ENCODE measurements at regions not wholly inside any gene's neighbourhood (a gene's known extent, or its start where the extent isn't known, plus 50 kb on each side); places are given as distances from the start of the nearest gene placed in this dataset.

DNA sequence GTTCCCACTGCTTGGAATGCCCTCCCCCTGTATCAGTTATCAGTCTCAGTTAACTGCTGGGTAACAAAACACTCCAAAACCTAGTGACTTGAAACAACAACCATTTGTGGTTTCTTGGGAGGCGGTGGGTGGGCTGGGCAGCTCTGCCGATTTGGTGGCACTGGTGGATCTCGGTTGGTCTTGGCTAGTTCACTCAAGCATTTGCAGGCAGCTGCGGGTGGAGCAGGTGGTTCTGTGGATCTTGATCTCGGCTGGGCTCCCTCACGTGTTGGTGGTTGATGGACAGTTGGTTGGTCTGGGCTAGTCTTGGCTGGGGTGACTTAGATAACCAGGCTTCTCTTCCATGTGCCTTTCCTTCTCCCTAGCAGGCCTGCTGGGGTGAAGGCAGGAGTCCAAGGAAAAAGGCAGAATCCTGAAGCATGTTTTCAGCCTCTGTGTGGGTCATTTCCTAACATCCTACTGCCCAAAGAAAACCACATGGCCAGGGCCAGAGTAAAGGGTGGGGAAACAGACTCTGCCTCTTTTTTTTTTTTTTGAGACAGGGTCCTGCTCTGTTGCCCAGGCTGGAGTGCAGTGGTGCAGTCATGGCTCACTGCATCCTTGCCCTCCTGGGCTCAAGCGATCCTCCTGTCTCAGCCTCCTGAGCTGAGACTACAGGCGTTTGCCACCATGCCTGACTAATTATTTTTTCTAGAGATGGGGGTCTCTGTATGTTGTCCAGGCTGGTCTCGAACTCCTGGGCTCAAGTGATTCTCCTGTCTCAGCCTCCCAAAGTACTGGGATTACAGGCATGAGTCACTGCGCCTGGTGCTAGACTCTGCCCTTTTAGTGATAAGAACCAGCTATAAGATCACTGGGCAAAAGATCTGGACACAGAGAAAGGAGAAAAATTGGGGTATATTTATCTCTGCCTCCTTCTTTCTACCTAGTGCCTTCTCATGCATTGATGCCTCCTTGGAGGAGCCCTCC, 183.7 kb downstream of the RGS3 start:
- Histone ChIP-seq H3K4me1 (ENCODE audit: control insufficient read depth in 1 of 2, insufficient read depth in 2 of 2, low read length in 2 of 2) (peaks cover 0 to 11% of the 10 kb centered on the region in 2 experiments), H3K4ac (ENCODE audit: low read depth, low read length) (no peak overlapping the region), H4K8ac (ENCODE audit: low read depth, low read length) (no peak overlapping the region), H3K36me3 (ENCODE audit: control insufficient read depth in 1 of 2, insufficient read depth in 2 of 2, low read length in 2 of 2) (no peaks in the 10 kb centered on the region), H3K79me1 (ENCODE audit: low read length) (peaks cover 1% of the 10 kb centered on the region), H3K4me2 (ENCODE audit: low read length) (no peak overlapping the region), H4K91ac (ENCODE audit: low read depth, low read length) (no peak overlapping the region), H4K12ac (ENCODE audit: low read depth, low read length) (no peak overlapping the region), H2BK5ac (ENCODE audit: low read depth, low read length, poor library complexity) (no peak overlapping the region), H3K4me3 (ENCODE audit: low read depth, low read length) (no peak overlapping the region), H3K27me3 (ENCODE audit: insufficient read depth, low read length) (no peaks in the 10 kb centered on the region), H2AK5ac (ENCODE audit: low read length) (no peak overlapping the region), H3K27ac (ENCODE audit: low read depth, low read length) (no peak overlapping the region), H3K14ac (ENCODE audit: low read length) (no peak overlapping the region), H3K23ac (ENCODE audit: low read length) (no peak overlapping the region), H3K79me2 (ENCODE audit: control insufficient read depth, insufficient read depth, low read length, poor library complexity) (no peaks in the 10 kb centered on the region), H3K9ac (ENCODE audit: low read length) (no peak overlapping the region), H2BK120ac (ENCODE audit: insufficient read depth, low read length, poor library complexity) (peak overlapping the region; percentile 23), H2AFZ (ENCODE audit: insufficient read depth, low read length, poor library complexity) (no peak overlapping the region), H2BK12ac (ENCODE audit: low read length) (peak overlapping the region; percentile 35), H3K18ac (ENCODE audit: low read length) (no peak overlapping the region), H3K9me3 (ENCODE audit: insufficient read depth, low read depth, low read length) (no peaks in the 10 kb centered on the region)
- no CpG with 5 or more reads among the region's 10 CpGs for WGBS (ENCODE audit: extremely low coverage, insufficient coverage, insufficient read length)
- DNase-seq: no peak

DNA sequence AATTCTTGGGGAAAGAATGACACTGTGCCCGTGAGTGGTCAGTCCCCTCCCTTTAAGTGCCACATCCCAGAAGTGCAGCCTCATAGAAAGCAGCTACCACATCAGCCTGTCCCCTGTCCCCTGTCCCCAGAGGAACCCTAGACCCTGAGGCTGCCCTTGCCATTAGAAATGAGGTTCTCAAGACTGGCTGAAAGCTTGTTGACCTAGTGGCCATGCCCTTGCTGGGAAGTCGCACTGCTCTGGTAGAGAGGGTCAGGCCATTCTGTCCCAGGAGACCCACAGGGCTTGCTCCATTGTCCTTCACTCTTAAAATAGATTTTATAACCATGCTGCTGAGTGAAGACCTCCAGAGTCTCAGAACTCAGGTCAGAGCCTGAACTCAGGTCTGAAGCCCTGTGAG, 184.5 kb downstream of the RGS3 start:
- Histone ChIP-seq H3K4me1 (ENCODE audit: control insufficient read depth in 1 of 2, insufficient read depth in 2 of 2, low read length in 2 of 2) (peaks cover 0 to 11% of the 10 kb centered on the region in 2 experiments), H4K8ac (ENCODE audit: low read depth, low read length) (no peak overlapping the region), H3K9me3 (ENCODE audit: insufficient read depth, low read depth, low read length) (no peaks in the 10 kb centered on the region), H4K91ac (ENCODE audit: low read depth, low read length) (no peak overlapping the region), H3K18ac (ENCODE audit: low read length) (no peak overlapping the region), H3K79me2 (ENCODE audit: control insufficient read depth, insufficient read depth, low read length, poor library complexity) (no peaks in the 10 kb centered on the region), H2AFZ (ENCODE audit: insufficient read depth, low read length, poor library complexity) (no peak overlapping the region), H3K4me2 (ENCODE audit: low read length) (no peak overlapping the region), H3K14ac (ENCODE audit: low read length) (no peak overlapping the region), H2BK5ac (ENCODE audit: low read depth, low read length, poor library complexity) (no peak overlapping the region), H3K4me3 (ENCODE audit: low read depth, low read length) (no peak overlapping the region), H3K23ac (ENCODE audit: low read length) (no peak overlapping the region), H3K4ac (ENCODE audit: low read depth, low read length) (no peak overlapping the region), H3K9ac (ENCODE audit: low read length) (no peak overlapping the region), H2BK12ac (ENCODE audit: low read length) (peak overlapping the region; percentile 70), H2AK5ac (ENCODE audit: low read length) (peak overlapping the region; percentile 70), H3K27ac (ENCODE audit: low read depth, low read length) (no peak overlapping the region), H2BK120ac (ENCODE audit: insufficient read depth, low read length, poor library complexity) (peak overlapping the region; percentile 7), H3K79me1 (ENCODE audit: low read length) (peaks cover 1% of the 10 kb centered on the region), H3K36me3 (ENCODE audit: control insufficient read depth in 1 of 2, insufficient read depth in 2 of 2, low read length in 2 of 2) (no peaks in the 10 kb centered on the region), H3K27me3 (ENCODE audit: insufficient read depth, low read length) (no peaks in the 10 kb centered on the region), H4K12ac (ENCODE audit: low read depth, low read length) (no peak overlapping the region)
- no CpG with 5 or more reads among the region's 2 CpGs for WGBS (ENCODE audit: extremely low coverage, insufficient coverage, insufficient read length)
- no peak for DNase-seq

DNA sequence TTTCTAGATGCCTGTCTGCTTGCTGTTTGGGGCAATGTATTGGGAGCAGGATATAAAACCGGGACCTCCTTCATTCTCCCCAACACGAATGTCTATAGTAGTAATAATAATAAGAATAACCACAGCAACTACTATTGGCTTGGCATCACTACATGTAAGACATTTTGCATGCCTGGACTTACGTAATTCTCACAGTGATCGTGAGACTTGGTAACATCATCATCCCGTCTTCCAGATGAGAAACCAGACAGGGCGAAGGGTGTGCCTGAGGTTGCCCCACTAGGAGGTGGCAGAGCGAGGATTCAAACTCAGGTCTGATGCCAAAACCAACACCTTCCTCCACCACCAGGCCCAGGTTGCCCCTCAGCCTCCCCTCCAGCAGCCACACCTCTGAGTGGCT, 185.1 kb downstream of the RGS3 start:
- Histone ChIP-seq H3K18ac (ENCODE audit: low read length) (no peak overlapping the region), H4K12ac (ENCODE audit: low read depth, low read length) (no peak overlapping the region), H2BK120ac (ENCODE audit: insufficient read depth, low read length, poor library complexity) (no peak overlapping the region), H3K4me2 (ENCODE audit: low read length) (no peak overlapping the region), H3K36me3 (ENCODE audit: control insufficient read depth in 1 of 2, insufficient read depth in 2 of 2, low read length in 2 of 2) (no peaks in the 10 kb centered on the region), H2BK5ac (ENCODE audit: low read depth, low read length, poor library complexity) (no peak overlapping the region), H3K79me1 (ENCODE audit: low read length) (peaks cover 1% of the 10 kb centered on the region), H2AK5ac (ENCODE audit: low read length) (peak overlapping the region; percentile 6), H3K14ac (ENCODE audit: low read length) (no peak overlapping the region), H3K9ac (ENCODE audit: low read length) (no peak overlapping the region), H3K27me3 (ENCODE audit: insufficient read depth, low read length) (no peaks in the 10 kb centered on the region), H3K4me3 (ENCODE audit: low read depth, low read length) (no peak overlapping the region), H3K23ac (ENCODE audit: low read length) (no peak overlapping the region), H3K27ac (ENCODE audit: low read depth, low read length) (no peak overlapping the region), H2BK12ac (ENCODE audit: low read length) (no peak overlapping the region), H2AFZ (ENCODE audit: insufficient read depth, low read length, poor library complexity) (no peak overlapping the region), H3K4me1 (ENCODE audit: control insufficient read depth in 1 of 2, insufficient read depth in 2 of 2, low read length in 2 of 2) (peaks cover 0 to 11% of the 10 kb centered on the region in 2 experiments), H3K4ac (ENCODE audit: low read depth, low read length) (no peak overlapping the region), H3K9me3 (ENCODE audit: insufficient read depth, low read depth, low read length) (no peaks in the 10 kb centered on the region), H4K8ac (ENCODE audit: low read depth, low read length) (no peak overlapping the region), H4K91ac (ENCODE audit: low read depth, low read length) (no peak overlapping the region), H3K79me2 (ENCODE audit: control insufficient read depth, insufficient read depth, low read length, poor library complexity) (no peaks in the 10 kb centered on the region)
- no peak for DNase-seq
- no CpG with 5 or more reads among the region's 7 CpGs for WGBS (ENCODE audit: extremely low coverage, insufficient coverage, insufficient read length)

DNA sequence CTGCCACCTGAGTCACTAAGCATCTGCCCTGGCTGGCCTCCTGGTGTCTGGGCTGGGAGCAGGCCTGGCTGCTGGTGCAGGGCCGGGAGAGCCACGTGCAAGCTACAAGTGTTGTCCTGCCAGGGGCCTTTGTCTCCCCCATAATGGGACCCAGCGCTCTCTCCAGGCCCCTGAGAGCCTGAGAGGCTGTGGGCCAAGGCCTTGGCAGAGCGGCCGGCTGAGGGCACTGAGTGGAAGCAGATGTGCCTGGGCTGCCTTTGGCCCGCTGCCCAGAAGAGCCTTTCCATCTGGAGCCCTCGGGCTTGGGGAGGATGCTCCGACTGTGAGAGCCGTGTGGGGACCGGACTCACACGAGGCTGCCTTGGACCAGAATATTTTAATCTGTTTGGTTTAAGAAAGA, 185.5 kb downstream of the RGS3 start:
- H2AFZ ChIP-seq (ENCODE audit: insufficient read depth, low read length, poor library complexity): no peak overlapping the region
- H4K8ac ChIP-seq (ENCODE audit: low read depth, low read length): no peak overlapping the region
- H3K9ac ChIP-seq (ENCODE audit: low read length): no peak overlapping the region
- no peak overlapping the region for H3K18ac ChIP-seq (ENCODE audit: low read length)
- no peak overlapping the region for H3K4me3 ChIP-seq (ENCODE audit: low read depth, low read length)
- no peak overlapping the region for H3K4me2 ChIP-seq (ENCODE audit: low read length)
- no peak overlapping the region for H3K23ac ChIP-seq (ENCODE audit: low read length)
- H3K9me3 ChIP-seq (ENCODE audit: insufficient read depth, low read depth, low read length): no peaks in the 10 kb centered on the region
- no peak overlapping the region for H4K12ac ChIP-seq (ENCODE audit: low read depth, low read length)
- no CpG with 5 or more reads among the region's 11 CpGs for WGBS (ENCODE audit: extremely low coverage, insufficient coverage, insufficient read length)
- H2BK120ac ChIP-seq (ENCODE audit: insufficient read depth, low read length, poor library complexity): no peak overlapping the region
- H2BK12ac ChIP-seq (ENCODE audit: low read length): peak overlapping the region; percentile 19
- no peaks in the 10 kb centered on the region for H3K27me3 ChIP-seq (ENCODE audit: insufficient read depth, low read length)
- no peak overlapping the region for H3K14ac ChIP-seq (ENCODE audit: low read length)
- H3K36me3 ChIP-seq (ENCODE audit: control insufficient read depth in 1 of 2, insufficient read depth in 2 of 2, low read length in 2 of 2): no peaks in the 10 kb centered on the region
- H2AK5ac ChIP-seq (ENCODE audit: low read length): peak overlapping the region; percentile 6
- H2BK5ac ChIP-seq (ENCODE audit: low read depth, low read length, poor library complexity): no peak overlapping the region
- H3K79me1 ChIP-seq (ENCODE audit: low read length): peaks cover 1% of the 10 kb centered on the region
- DNase-seq: no peak
- no peaks in the 10 kb centered on the region for H3K79me2 ChIP-seq (ENCODE audit: control insufficient read depth, insufficient read depth, low read length, poor library complexity)
- H4K91ac ChIP-seq (ENCODE audit: low read depth, low read length): no peak overlapping the region
- no peak overlapping the region for H3K27ac ChIP-seq (ENCODE audit: low read depth, low read length)
- H3K4me1 ChIP-seq (ENCODE audit: control insufficient read depth in 1 of 2, insufficient read depth in 2 of 2, low read length in 2 of 2): peaks cover 0 to 11% of the 10 kb centered on the region in 2 experiments
- no peak overlapping the region for H3K4ac ChIP-seq (ENCODE audit: low read depth, low read length)
